ENCODE measurements at regions not wholly inside any gene's neighbourhood (a gene's known extent, or its start where the extent isn't known, plus 50 kb on each side); places are given as distances from the start of the nearest gene placed in this dataset.

- no peak for TF ChIP-seq CTCF (IDR thresholded peaks at IDR 0.05)
- TF ChIP-seq POLR2AphosphoS5 (IDR thresholded peaks at IDR 0.05), result no peak
Measured at GRCh38 chr10:130351466-130352290, 215.5 kb downstream of the GLRX3 start.
